Right ventricle myocardium superior (tissue), 1 donor: ENCODE measurements at regions not wholly inside any gene's neighbourhood (a gene's known extent, or its start where the extent isn't known, plus 50 kb on each side); places are given as distances from the start of the nearest gene placed in this dataset.

Experiments used
- ATAC-seq: fragments of 200-7000 bp; cut with Tn5 transposase; one replicate; pipeline ENCODE4 v1.9.1; 2020; ENCODE audit warnings: mild to moderate bottlenecking; ENCODE audit not compliant: poor library complexity
- DNase-seq: peaks from one replicate; pipeline ENCODE4 v3.0.0-alpha.2; 2020
- intact Hi-C: fragments of 100-400 bp; cut with DNase I; formaldehyde crosslinking; loops from one replicate; pipeline ENCODE4 v1.11.2; 2022
- donor health status: DM: no; HTN: yes; CAD: no; lungs with severe emphysema.

DNA sequence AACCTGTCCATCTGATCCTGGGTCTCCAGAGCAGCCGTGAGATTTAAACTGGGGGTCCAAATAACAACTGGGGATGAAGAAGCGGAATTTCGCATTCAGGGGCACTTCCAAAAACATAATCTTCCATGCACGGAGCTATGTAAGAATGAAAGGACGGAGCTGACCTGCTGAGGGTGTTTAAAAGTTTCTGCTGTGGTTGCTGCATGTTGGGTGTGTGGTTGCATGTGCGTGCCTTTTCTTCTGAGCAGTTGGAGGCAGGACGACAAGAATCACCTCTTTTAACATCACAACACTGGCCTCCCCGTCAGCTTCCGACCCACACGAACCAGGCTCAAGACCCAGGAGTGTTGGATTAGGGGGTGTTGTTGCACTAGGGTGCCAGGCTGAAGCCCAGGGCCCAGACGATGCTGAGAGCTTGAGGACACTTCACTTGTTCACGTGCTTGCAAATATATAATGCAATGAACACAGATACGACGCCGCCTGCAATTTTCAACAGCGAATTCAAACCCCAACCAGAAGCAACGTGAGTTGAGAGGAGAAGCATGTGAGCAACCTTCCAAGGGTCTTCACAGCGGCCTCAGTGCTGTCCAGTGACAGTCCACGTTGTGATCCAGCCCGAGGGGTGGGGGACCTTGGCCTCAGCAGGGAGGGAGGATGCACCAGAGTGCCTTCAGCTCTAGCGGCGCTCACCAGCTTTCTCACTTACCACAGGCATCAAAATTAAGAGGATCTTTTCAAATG lies 76.0 kb upstream of the SALL3 start:
- DNase-seq (no peak), ATAC-seq (no peak)
- intact Hi-C loops = no loop called here

GRCh38 chr18:78904179-78904531 lies 75.5 kb upstream of the SALL3 start:
- ATAC-seq (no peak), DNase-seq (no peak)
- intact Hi-C loops = no loop called here

DNA sequence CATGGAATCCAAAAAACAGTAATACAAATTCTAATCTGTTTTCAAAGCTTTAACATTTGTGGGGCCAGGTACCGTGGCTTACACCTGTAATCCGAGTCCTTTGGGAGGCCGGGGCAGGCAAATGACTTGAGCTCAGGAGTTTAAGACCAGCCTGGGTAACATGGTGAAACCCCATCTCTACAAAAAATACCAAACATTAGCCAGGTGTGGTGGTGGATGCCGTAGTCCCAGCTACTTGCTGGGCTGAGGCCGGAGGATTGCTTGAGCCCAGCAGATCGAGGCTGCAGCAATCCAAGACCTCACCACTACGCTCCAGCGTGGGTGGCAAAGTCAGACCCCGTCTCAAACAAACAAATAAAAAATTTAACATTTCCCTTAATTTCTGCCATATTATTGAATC lies 74.3 kb upstream of the SALL3 start:
- intact Hi-C loops = no loop called here
- DNase-seq (no peak), ATAC-seq (no peak)

DNA sequence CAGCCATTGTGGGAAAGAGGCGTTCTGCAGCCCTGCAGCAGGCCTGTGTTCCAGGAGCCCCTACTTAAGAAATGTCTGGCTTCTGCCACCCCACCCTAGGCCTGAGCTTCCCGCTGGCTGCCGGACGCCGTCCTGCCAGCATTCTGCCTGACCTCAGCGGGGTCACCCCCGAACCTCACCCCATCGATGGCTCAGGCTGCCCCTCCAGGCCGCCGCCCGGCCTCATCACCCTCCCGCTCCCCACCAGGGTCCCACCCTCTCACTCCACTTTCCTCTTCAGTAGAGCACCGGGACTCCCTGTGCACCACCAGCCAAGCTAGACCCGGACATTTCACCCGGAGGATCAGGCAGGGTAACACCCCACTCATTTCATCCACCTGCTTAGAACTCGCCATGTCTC lies 73.6 kb upstream of the SALL3 start:
- ATAC-seq = no peak
- DNase-seq = no peak

DNA sequence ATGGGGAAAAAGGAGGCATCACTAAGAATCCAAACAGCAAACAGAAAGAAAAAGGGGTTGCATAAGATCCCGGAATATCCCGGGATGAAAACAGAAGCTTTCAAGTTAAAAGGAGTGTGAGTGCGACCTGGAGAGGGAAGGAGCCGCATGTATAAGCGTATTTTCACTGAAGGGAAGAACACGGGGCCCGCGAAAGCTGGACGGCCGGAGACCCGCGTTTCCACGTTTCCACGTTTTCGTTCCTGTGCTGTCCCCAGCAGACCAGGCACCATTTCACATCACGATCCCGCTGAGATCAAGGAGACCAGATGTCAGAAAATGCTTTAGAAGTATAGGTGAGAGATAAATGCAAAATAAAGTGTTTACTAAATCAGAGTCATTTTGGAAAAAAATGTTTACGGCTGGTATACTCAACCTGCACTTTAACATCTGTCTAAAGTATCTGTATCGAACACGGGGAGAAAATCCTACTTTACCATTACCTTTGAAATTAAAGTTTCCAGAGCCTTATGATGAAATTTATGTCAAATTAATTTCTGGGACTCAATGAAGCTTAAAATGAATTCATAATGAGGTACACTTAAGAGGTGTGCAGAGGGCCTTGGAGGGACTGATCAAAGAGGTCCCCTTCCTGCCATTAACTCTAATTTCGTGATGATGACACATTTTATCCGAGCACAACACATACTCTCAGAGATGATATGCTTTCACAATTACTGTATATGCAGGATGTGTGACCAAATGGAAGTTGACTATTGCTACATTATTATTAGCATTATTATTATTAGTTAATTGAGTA lies 71.0 kb upstream of the SALL3 start:
- ATAC-seq = no peak
- no peak for DNase-seq
- intact Hi-C loops = no loop called here

More for the DNA sequence above, 73.6 kb upstream of the SALL3 start:
- intact Hi-C loops = no loop called here

GRCh38 chr18:78911751-78912283 lies 67.8 kb upstream of the SALL3 start:
- intact Hi-C loops = no loop called here
- DNase-seq (no peak), ATAC-seq (no peak)

DNA sequence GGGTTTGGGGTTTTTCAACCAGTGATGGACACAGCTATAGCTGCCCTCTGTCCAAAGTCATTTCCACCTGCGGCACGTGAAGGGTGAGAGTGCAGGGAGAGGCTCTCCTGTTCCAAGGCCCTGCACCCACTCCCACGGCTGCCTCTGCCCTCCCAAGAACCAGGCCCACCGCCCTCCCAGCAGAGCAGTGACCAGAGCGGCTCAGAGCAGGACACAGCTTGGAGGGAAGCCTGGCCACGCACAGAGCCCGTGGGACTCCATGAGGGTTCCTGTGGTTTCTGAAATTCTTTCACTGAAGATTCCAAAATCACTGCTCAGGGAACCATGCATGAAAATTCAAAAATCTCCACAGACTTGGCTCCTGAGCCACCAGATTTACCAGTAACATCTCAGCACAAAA lies 67.3 kb upstream of the SALL3 start:
- ATAC-seq (no peak), DNase-seq (no peak)
- intact Hi-C loops = no loop called here

GRCh38 chr18:78912844-78913243 lies 66.8 kb upstream of the SALL3 start:
- ATAC-seq = no peak
- intact Hi-C loops = no loop called here
- no peak for DNase-seq

DNA sequence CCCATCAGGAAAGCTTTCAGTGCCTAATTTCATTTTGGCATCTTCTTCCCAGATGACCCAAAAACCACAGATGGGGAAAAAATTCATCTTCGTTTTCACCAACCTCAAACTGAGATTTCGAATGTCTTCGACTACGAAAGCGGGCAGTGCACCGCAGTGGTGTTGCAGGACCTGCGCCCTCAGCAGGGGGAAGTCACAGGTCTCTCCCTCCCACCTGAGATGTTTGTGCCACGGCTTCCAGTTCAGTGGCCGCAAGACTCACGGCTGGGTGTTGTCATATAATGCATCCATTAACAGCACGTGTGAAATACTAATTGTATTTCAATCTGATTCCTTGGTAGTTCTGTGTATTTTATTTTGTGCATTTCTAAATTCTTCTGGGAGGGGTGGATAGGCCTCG lies 66.2 kb upstream of the SALL3 start:
- ATAC-seq (no peak), DNase-seq (no peak)
- intact Hi-C loops = no loop called here

- ATAC-seq (no peak), DNase-seq (no peak)
- intact Hi-C loops = no loop called here
These were observed 65.8 kb upstream of the SALL3 start for GRCh38 chr18:78913830-78914231.

DNA sequence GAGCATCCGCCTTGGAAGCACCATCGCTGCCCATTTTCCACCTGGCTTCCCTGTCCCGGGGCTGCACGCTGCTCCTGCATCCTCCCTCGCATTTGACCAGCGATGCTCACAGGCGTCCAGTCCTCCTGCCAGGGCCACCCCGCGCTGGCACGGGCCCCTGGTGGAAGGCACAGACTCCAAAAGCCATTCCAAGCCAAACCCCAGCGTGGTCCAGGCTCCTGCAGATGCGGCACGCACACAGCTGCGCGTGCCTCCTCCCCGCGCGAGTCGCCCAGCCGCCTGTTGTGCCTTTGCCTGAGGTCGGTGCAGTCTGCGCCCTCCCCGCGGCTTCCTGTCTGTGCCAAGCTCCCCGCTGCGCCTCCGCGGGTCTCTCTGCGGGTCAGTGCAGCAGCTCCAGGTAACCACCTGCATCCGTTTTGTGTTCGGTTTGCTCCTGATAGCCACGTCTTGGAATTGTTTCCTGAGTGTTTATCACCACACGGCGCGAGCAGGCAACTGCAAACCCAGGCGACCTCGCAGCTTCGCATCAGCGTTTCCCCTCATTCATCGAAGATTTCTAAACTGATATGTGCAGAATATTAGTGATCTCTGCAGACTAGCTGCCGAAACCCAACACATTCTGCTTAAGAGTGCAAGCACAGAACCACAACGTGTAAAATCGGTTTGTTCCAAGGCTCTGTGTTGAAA lies 65.2 kb upstream of the SALL3 start:
- no peak for DNase-seq
- no peak for ATAC-seq
- intact Hi-C loops = no loop called here

DNA sequence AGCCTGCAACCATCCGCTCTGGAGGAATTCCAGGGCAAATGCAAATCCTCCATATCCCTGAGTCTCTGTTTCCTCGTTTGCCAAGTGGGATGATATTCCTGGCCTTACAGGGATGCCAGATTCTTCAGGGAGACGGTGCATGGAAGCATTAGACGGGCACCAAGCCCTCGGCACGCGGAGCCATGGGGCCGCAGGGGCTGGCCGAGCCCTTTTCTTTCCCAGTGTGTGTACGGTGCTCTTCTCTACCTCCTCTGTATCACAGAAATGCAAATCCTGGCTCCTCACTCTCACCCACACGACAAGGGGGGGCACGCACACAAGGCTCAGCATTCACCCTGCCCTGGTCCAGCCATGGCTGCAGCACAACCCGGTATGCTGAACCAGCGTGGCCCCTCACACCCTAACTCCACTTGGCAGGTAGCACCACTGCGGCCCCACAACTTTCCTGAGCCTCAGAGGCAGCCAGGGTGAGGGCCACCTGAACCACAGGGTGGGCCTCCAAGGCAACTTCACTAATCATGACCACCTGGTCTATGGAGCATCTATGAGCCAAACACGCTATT lies 64.1 kb upstream of the SALL3 start:
- intact Hi-C loops = no loop called here
- DNase-seq (no peak), ATAC-seq (no peak)

- DNase-seq (no peak), ATAC-seq (no peak)
- intact Hi-C loops = no loop called here
These were observed 60.9 kb upstream of the SALL3 start for GRCh38 chr18:78918707-78919106.

DNA sequence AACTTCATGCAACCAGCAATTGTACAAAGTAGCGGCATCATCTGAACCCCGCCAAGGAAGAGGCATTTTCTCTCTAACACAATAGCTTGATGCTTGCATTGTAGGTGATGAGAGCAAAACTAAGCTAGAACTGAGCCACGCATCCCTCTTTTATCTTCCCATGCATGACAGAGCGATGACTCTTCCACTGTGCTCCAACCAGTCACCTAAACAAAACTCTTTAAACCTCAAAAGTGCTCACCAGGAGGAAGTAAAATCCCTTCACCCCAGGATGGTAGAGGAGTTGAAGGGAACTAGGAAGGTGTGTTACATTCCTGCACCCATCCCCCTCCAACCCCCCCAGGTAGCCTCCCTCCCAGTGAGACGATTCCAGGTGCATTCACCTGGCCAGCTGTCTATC lies 59.7 kb upstream of the SALL3 start:
- DNase-seq = no peak
- ATAC-seq = no peak
- intact Hi-C loops = no loop called here

GRCh38 chr18:78920456-78921138 lies 59.0 kb upstream of the SALL3 start:
- DNase-seq (no peak), ATAC-seq (no peak)
- intact Hi-C loops = no loop called here

DNA sequence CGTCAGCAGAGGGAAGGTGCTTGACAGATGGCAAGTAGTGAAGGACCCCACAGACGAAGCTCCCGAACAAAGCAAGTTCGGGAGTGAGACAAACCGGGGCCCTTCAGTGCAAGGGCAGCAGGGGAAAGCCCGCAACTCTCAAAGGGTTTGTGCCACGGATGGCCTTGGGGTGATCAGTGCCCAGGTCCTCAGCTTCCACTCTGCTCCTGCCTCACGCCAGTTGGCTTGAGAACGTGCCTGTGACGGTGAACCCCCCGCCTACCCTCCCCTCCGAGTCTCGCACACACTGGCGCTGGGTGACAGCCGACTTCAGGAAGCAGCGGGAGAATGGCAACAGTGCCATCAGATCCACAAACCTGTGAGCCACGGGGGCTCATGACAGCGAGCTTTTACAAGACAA lies 56.8 kb upstream of the SALL3 start:
- intact Hi-C loops = no loop called here
- DNase-seq = no peak
- no peak for ATAC-seq

GRCh38 chr18:78924301-78924700 lies 55.3 kb upstream of the SALL3 start:
- ATAC-seq (no peak), DNase-seq (no peak)
- intact Hi-C loops = no loop called here

GRCh38 chr18:78924786-78925540 lies 54.7 kb upstream of the SALL3 start:
- DNase-seq = no peak
- no peak for ATAC-seq
- intact Hi-C loops = no loop called here
